K562 (cell line): ENCODE measurements at regions not wholly inside any gene's neighbourhood (a gene's known extent, or its start where the extent isn't known, plus 50 kb on each side); places are given as distances from the start of the nearest gene placed in this dataset.

Experiments used
- ATAC-seq: fragments of 200-7000 bp; cut with Tn5 transposase; 3 replicates; pipeline ENCODE4 v1.9.1; 2020; ENCODE audit warnings: moderate library complexity
- BruUV-seq: library from RNA; stranded (reverse); fragments of 400-500 nt; replicated peaks from 2 replicates; lab custom pipeline; 2021; lab: Mats Ljungman, UMichigan
- CTCF ChIA-PET: fragments of 300-600 bp; formaldehyde crosslinking; extraction: SDS; loops from one replicate; lab custom pipeline; 2021; ENCODE audit warnings: low intra/inter-chr PET ratio; lab: Yijun Ruan, JAX
- POLR2A ChIA-PET: fragments of 300-600, 350-650 bp; sonication (Branson Sonifier 250); formaldehyde crosslinking; extraction: SDS; loops from one replicate; lab custom pipeline; 2021; ENCODE audit warnings: antibody characterized with exemption, inconsistent platforms; lab: Yijun Ruan, JAX
- DNase-seq, 4 experiments: peaks; one replicate each; pipeline versions ENCODE4 v3.0.0 to v3.0.0-alpha.2; 2011 to 2018; ENCODE audit warnings: low spot score in 3 of 4, mixed read lengths in 3 of 4; ENCODE audit errors: extremely low read depth in 1 of 4
- FAIRE-seq: peaks from 2 replicates; lab custom pipeline; 2011; peaks lifted over from hg19 to GRCh38; lab: Jason Lieb, UNC
- H2AFZ ChIP-seq: 2 replicates; pipeline ENCODE4 v1.6.0; 2011; ENCODE audit warnings: low read depth, low read length, control low read depth, inconsistent platforms
- H3K27ac ChIP-seq: fragments of 200-600 bp; 3 replicates; pipeline ENCODE4 v1.8.0; 2011; ENCODE audit warnings: low read depth, mild to moderate bottlenecking, control low read depth, inconsistent platforms, low read length, moderate library complexity, mixed read lengths; ENCODE audit errors: extremely low read depth
- H3K27me3 ChIP-seq, 2 experiments: fragments of 300-600 bp in 1 of 2; 2 replicates in 1 of 2; 3 replicates in 1 of 2; pipeline versions ENCODE4 v1.6.0 to v1.8.0; 2011; ENCODE audit warnings: inconsistent platforms in 2 of 2, low read length in 2 of 2, mild to moderate bottlenecking in 1 of 2, mixed read lengths in 1 of 2, moderate library complexity in 1 of 2; ENCODE audit not compliant: control insufficient read depth in 2 of 2, insufficient read depth in 2 of 2
- H3K36me3 ChIP-seq: fragments of 300-600 bp; 3 replicates; pipeline ENCODE4 v1.8.0; 2011; ENCODE audit warnings: mild to moderate bottlenecking, low read length, inconsistent platforms; ENCODE audit not compliant: control insufficient read depth, insufficient read depth
- H3K4me1 ChIP-seq, 2 experiments: fragments of 200-600 bp in 1 of 2; replicated peaks in 1 of 2; 2 replicates in 1 of 2; 3 replicates in 1 of 2; pipeline versions ENCODE4 v1.5.1 to v1.8.0; 2011; ENCODE audit warnings: inconsistent platforms in 2 of 2, low read length in 2 of 2, mild to moderate bottlenecking in 1 of 2, mixed read lengths in 1 of 2, moderate library complexity in 1 of 2; ENCODE audit not compliant: control insufficient read depth in 2 of 2, insufficient read depth in 2 of 2
- H3K4me2 ChIP-seq: 2 replicates; pipeline ENCODE4 v1.6.1; 2011; ENCODE audit warnings: low read length, control low read depth, inconsistent platforms, mixed read lengths; ENCODE audit not compliant: insufficient read depth
- H3K4me3 ChIP-seq: fragments of 200-600 bp; sonication (generic), shearing (Covaris generic); 2 replicates; pipeline ENCODE4 v1.5.1; 2016; ENCODE audit warnings: control low read depth, inconsistent platforms
- H3K79me2 ChIP-seq: fragments of 200-600 bp; 3 replicates; pipeline ENCODE4 v1.8.0; 2011; ENCODE audit warnings: low read length, inconsistent platforms; ENCODE audit not compliant: control insufficient read depth, insufficient read depth
- H3K9ac ChIP-seq, 2 experiments: 2 replicates each; pipeline versions ENCODE4 v1.6.0 to v1.6.1; 2011; ENCODE audit warnings: low read depth in 2 of 2, low read length in 2 of 2, control low read depth in 1 of 2, inconsistent platforms in 1 of 2, mild to moderate bottlenecking in 1 of 2, mixed read lengths in 1 of 2; ENCODE audit not compliant: insufficient read depth in 1 of 2
- H3K9me1 ChIP-seq: one replicate; pipeline ENCODE4 v1.6.0; 2011; ENCODE audit warnings: inconsistent platforms, mild to moderate bottlenecking, low read length, moderate library complexity; ENCODE audit not compliant: control insufficient read depth, insufficient read depth
- H3K9me3 ChIP-seq: replicated peaks from 2 replicates; pipeline ENCODE4 v1.5.1; 2011; ENCODE audit warnings: low read depth, low read length, inconsistent platforms; ENCODE audit not compliant: control insufficient read depth, insufficient read depth
- H4K20me1 ChIP-seq: replicated peaks from 2 replicates; pipeline ENCODE4 v1.6.1; 2011; ENCODE audit warnings: low read length, inconsistent platforms, mixed read lengths; ENCODE audit not compliant: control insufficient read depth, insufficient read depth
- ARID1B ChIP-seq: fragments of 450-650 bp; IDR thresholded peaks from 2 replicates; pipeline ENCODE4 v1.6.1; 2016; ENCODE audit warnings: antibody characterized with exemption, mild to moderate bottlenecking, inconsistent platforms
- CBFA2T2 ChIP-seq: fragments of 450-650 bp; conservative IDR thresholded peaks from 2 replicates; pipeline ENCODE4 v1.6.1; 2017; ENCODE audit warnings: mild to moderate bottlenecking
- CBFA2T3 ChIP-seq: fragments of 450-650 bp; IDR thresholded peaks from 2 replicates; pipeline ENCODE4 v1.6.1; 2017
- CBX2 ChIP-seq: fragments of 200-600 bp; sonication (generic); IDR thresholded peaks from one replicate; pipeline ENCODE4 v1.6.1; 2012; ENCODE audit warnings: mild to moderate bottlenecking, low read length, inconsistent platforms; ENCODE audit not compliant: insufficient read depth, poor library complexity, severe bottlenecking
- HDAC6 ChIP-seq: IDR thresholded peaks from 2 replicates; pipeline ENCODE4 v1.6.1; 2012; ENCODE audit warnings: low read depth, mild to moderate bottlenecking, control low read depth, inconsistent platforms, low read length, moderate library complexity
- HDGF ChIP-seq: fragments of 450-650 bp; IDR thresholded peaks from 2 replicates; pipeline ENCODE4 v1.6.1; 2016
- MCM3 ChIP-seq: fragments of 450-650 bp; IDR thresholded peaks from 2 replicates; pipeline ENCODE4 v1.6.1; 2016
- PHF20 ChIP-seq: fragments of 450-650 bp; IDR thresholded peaks from 2 replicates; pipeline ENCODE4 v1.6.1; 2018; ENCODE audit not compliant: partially characterized antibody
- RBM34 ChIP-seq: fragments of 200-400 bp; formaldehyde crosslinking; IDR thresholded peaks from 2 replicates; pipeline ENCODE4 v1.6.1; 2018; ENCODE audit warnings: low read length, borderline replicate concordance; ENCODE audit not compliant: insufficient read depth
- SMARCB1 ChIP-seq: IDR thresholded peaks from 2 replicates; pipeline ENCODE4 v1.6.1; 2011; ENCODE audit warnings: improper control_type of control experiment, low read depth; ENCODE audit not compliant: insufficient read length
- SMARCC2 ChIP-seq: fragments of 450-650 bp; IDR thresholded peaks from 2 replicates; pipeline ENCODE4 v1.6.1; 2017; ENCODE audit warnings: antibody characterized with exemption, moderate library complexity, mild to moderate bottlenecking, low read depth
- SRSF7 ChIP-seq: fragments of 200-400 bp; formaldehyde crosslinking; optimal IDR thresholded peaks from 2 replicates; pipeline ENCODE3; 2017; ENCODE audit warnings: mild to moderate bottlenecking, low read depth, low read length
- TAL1 ChIP-seq: fragments of 450-650 bp; IDR thresholded peaks from 2 replicates; pipeline ENCODE4 v1.6.1; 2016; ENCODE audit warnings: mild to moderate bottlenecking
- TRIM28 ChIP-seq: fragments of 450-650 bp; IDR thresholded peaks from 2 replicates; pipeline ENCODE4 v1.6.1; 2017
- ZC3H4 ChIP-seq: sonication (generic); formaldehyde crosslinking; IDR thresholded peaks from 2 replicates; pipeline ENCODE4 v1.9.0; 2021; ENCODE audit warnings: missing genetic modification reagents, borderline replicate concordance
- WGBS: fragments of 100-300 bp; shearing (Covaris generic); methylation state at CpG from one replicate; pipeline ENCODE4 v1.1.6; 2016; ENCODE audit warnings: low coverage, mixed read lengths; ENCODE audit not compliant: insufficient coverage; ENCODE audit errors: missing lambda C conversion rate; 5-methylcytosine and 5-hydroxymethylcytosine counted together
- in situ Hi-C: fragments of 300-500 bp; cut with MboI; formaldehyde crosslinking; loops from 4 replicates; pipeline ENCODE4 v1.15.0; 2018; ENCODE audit warnings: inconsistent platforms, mixed read lengths
- intact Hi-C: fragments of 100-400 bp; cut with micrococcal nuclease; formaldehyde crosslinking; loops from 2 replicates; pipeline ENCODE4 v1.14.2; 2022
- TF ChIP-seq, protein P1 (sequence below): fragments of 450-650 bp; formaldehyde crosslinking; IDR thresholded peaks from 2 replicates; pipeline ENCODE4 v1.4.0; 2020; ENCODE audit warnings: mild to moderate bottlenecking, moderate library complexity

DNA sequence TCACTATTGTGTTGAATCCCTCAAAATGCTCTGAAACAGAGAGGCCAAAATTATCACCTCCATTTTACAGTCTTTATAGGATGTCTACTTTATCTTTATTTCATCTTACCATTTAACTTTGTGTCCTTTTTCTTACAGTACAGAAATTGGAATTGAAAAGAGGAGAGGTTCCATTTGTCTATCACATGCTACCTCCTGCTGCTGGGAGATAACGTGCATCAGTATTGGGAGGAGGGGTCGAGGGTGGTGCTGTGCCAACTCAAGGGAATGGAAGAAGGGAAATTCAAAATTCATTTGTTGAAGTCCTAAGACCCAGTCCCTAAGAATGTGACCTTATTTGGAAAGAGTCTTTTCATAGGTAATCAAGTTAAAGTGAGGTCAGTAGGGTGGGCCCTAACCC lies 85.3 kb downstream of the HHIPL2 start:
- no TSS peak for BruUV-seq
- Histone ChIP-seq H4K20me1 (no peaks in the 10 kb centered on the region), H3K9me3 (no peaks in the 10 kb centered on the region), H3K9ac (no peak overlapping the region), H3K4me1 (peaks cover 8 to 21% of the 10 kb centered on the region in 2 experiments), H3K27ac (no peak overlapping the region), H3K36me3 (no peaks in the 10 kb centered on the region), H3K79me2 (no peaks in the 10 kb centered on the region), H3K4me2 (no peak overlapping the region; the same call in 1 of the 2 replicates), H3K9me1 (no peaks in the 10 kb centered on the region), H2AFZ (peak overlapping the region; percentile 57), H3K27me3 (no peaks in the 10 kb centered on the region), H3K4me3 (no peak overlapping the region)
- ChIA-PET POLR2A (interaction anchor here (0.6 to 1.4 kb wide), 3 partner anchors 8 to 351 kb away, joined by 4 read pairs; no protein-coding TSS in a partner anchor), CTCF (no interaction called here)
- FAIRE-seq (no peak), DNase-seq (no peak), ATAC-seq (no peak)
- no peak for TF ChIP-seq PHF20
- peak; percentile 58 for TF ChIP-seq CBFA2T3
- no peak for TF ChIP-seq HDGF
- peak; percentile 44; the same call in 1 of the 2 replicates for TF ChIP-seq TAL1
- TF ChIP-seq ZC3H4 (CRISPR knock-in tag), result no peak
- TF ChIP-seq SMARCB1, result no peak
- TF ChIP-seq RBM34, result no peak
- TF ChIP-seq SMARCC2, result no peak
- TF ChIP-seq, protein P1, sequence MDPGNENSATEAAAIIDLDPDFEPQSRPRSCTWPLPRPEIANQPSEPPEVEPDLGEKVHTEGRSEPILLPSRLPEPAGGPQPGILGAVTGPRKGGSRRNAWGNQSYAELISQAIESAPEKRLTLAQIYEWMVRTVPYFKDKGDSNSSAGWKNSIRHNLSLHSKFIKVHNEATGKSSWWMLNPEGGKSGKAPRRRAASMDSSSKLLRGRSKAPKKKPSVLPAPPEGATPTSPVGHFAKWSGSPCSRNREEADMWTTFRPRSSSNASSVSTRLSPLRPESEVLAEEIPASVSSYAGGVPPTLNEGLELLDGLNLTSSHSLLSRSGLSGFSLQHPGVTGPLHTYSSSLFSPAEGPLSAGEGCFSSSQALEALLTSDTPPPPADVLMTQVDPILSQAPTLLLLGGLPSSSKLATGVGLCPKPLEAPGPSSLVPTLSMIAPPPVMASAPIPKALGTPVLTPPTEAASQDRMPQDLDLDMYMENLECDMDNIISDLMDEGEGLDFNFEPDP (CRISPR knock-in tag), result no peak
- no peak for TF ChIP-seq TRIM28
- no peak for TF ChIP-seq HDAC6
- TF ChIP-seq CBX2, result no peak
- no peak for TF ChIP-seq CBFA2T2
- TF ChIP-seq ARID1B, result peak; percentile 51
- TF ChIP-seq SRSF7, result no peak
- TF ChIP-seq MCM3, result no peak
- intact Hi-C loops, result no loop called here
- in situ Hi-C loops, result loop anchor here (10.0 kb wide), 3 partner anchors 252 to 1482 kb away; partner anchors contain the start of genes AIDA and BROX
- WGBS, result 0% methylated on average over 2 of the region's 2 CpGs
